CD4-positive, alpha-beta T cell (primary cell): ENCODE measurements at regions not wholly inside any gene's neighbourhood (a gene's known extent, or its start where the extent isn't known, plus 50 kb on each side); places are given as distances from the start of the nearest gene placed in this dataset.

Source experiments
- ATAC-seq: fragments of 200-7000 bp; cut with Tn5 transposase; one replicate; pipeline ENCODE4 v1.10.0; 2022; ENCODE audit warnings: mild to moderate bottlenecking; ENCODE audit not compliant: poor library complexity
- CTCF ChIA-PET: fragments of 350-600 bp; sonication (Branson Sonifier 250); formaldehyde crosslinking; loops from one replicate; lab custom pipeline; 2021; ENCODE audit warnings: antibody characterized with exemption, inconsistent platforms; lab: Charles Lee
- POLR2A ChIA-PET: fragments of 350-600 bp; sonication (Branson Sonifier 250); formaldehyde crosslinking; loops from one replicate; lab custom pipeline; 2021; ENCODE audit warnings: antibody characterized with exemption, inconsistent platforms; lab: Charles Lee
- DNase-seq, 14 experiments: peaks; one replicate each; pipeline ENCODE4 v3.0.0-alpha.2; 2013 to 2020; ENCODE audit warnings: mixed read lengths in 2 of 14
- H3K27ac ChIP-seq, 2 donors: one replicate each; pipeline versions ENCODE4 v1.5.1 to v1.7.0; 2013; ENCODE audit warnings: low read length in 2 of 2, low read depth in 1 of 2, mild to moderate bottlenecking in 1 of 2
- H3K27me3 ChIP-seq, 2 experiments: 1 replicate in 1 of 2; 2 replicates in 1 of 2; pipeline versions ENCODE4 v1.6.1 to v1.7.0; 2013; ENCODE audit warnings: low read length in 2 of 2, control low read depth in 1 of 2, mild to moderate bottlenecking in 1 of 2, moderate library complexity in 1 of 2; ENCODE audit not compliant: insufficient read depth in 2 of 2, control insufficient read depth in 1 of 2
- H3K36me3 ChIP-seq: one replicate; pipeline ENCODE4 v1.6.1; 2013; ENCODE audit warnings: low read length, control low read depth; ENCODE audit not compliant: insufficient read depth
- H3K4me1 ChIP-seq: one replicate; pipeline ENCODE4 v1.6.1; 2013; ENCODE audit warnings: low read length, control low read depth; ENCODE audit not compliant: insufficient read depth
- H3K4me3 ChIP-seq: one replicate; pipeline ENCODE4 v1.5.1; 2013; ENCODE audit warnings: mild to moderate bottlenecking, low read length, moderate library complexity
- H3K9me3 ChIP-seq, 2 experiments: 1 replicate in 1 of 2; 2 replicates in 1 of 2; pipeline versions ENCODE4 v1.6.1 to v1.7.0; 2013; ENCODE audit warnings: low read length in 2 of 2, mild to moderate bottlenecking in 2 of 2, control low read depth in 1 of 2, moderate library complexity in 1 of 2; ENCODE audit not compliant: control insufficient read depth in 1 of 2, insufficient read depth in 1 of 2
- H3K27ac Mint-ChIP-seq: one replicate; pipeline ENCODE4 v1.8.0; 2020; ENCODE audit warnings: mixed read lengths
- H3K27me3 Mint-ChIP-seq: one replicate; pipeline ENCODE4 v1.8.0; 2021; ENCODE audit warnings: mixed read lengths
- H3K36me3 Mint-ChIP-seq: one replicate; pipeline ENCODE4 v1.8.0; 2021; ENCODE audit warnings: low read depth, mixed read lengths
- H3K4me1 Mint-ChIP-seq: one replicate; pipeline ENCODE4 v1.8.0; 2021; ENCODE audit warnings: low read depth, mixed read lengths
- H3K4me3 Mint-ChIP-seq: one replicate; pipeline ENCODE4 v1.8.0; 2020; ENCODE audit warnings: mild to moderate bottlenecking, mixed read lengths
- H3K9me3 Mint-ChIP-seq: one replicate; pipeline ENCODE4 v1.8.0; 2020; ENCODE audit warnings: mixed read lengths
- CTCF ChIP-seq: fragments of 200-600 bp; IDR thresholded peaks from one replicate; pipeline ENCODE4 v1.8.0; 2022; ENCODE audit warnings: antibody characterized with exemption, mild to moderate bottlenecking
- intact Hi-C, 2 experiments: fragments of 100-400 bp; cut with DNase I in 1 of 2; cut with micrococcal nuclease in 1 of 2; formaldehyde crosslinking; loops; one replicate each; pipeline versions ENCODE4 v1.15.1 to v1.9.0; 2023 to 2025; cut with DNase I, micrococcal nuclease

- DNase-seq, result no peak
- Mint-ChIP-seq H3K4me1 (no peaks in the 10 kb centered on the region), H3K27me3 (no peaks in the 10 kb centered on the region), H3K36me3 (no peaks in the 10 kb centered on the region), H3K27ac (no peak overlapping the region), H3K9me3 (peaks cover 2% of the 10 kb centered on the region), H3K4me3 (no peak overlapping the region)
- peaks cover 0 to 3% of the 10 kb centered on the region in 2 experiments for H3K9me3 ChIP-seq
- ChIA-PET POLR2A (no interaction called here), CTCF (no interaction called here)
- no peak overlapping the region for H3K27ac ChIP-seq
- no peak for TF ChIP-seq CTCF
- ATAC-seq, result no peak
- no peaks in the 10 kb centered on the region for H3K27me3 ChIP-seq
- no peaks in the 10 kb centered on the region for H3K36me3 ChIP-seq
- H3K4me3 ChIP-seq, result no peak overlapping the region
- intact Hi-C loops, result no loop called here
- no peaks in the 10 kb centered on the region for H3K4me1 ChIP-seq
Measured at GRCh38 chr10:121317374-121317773, 280.9 kb downstream of the FGFR2 start.

- Mint-ChIP-seq H3K36me3 (no peaks in the 10 kb centered on the region), H3K4me3 (no peak overlapping the region), H3K27ac (no peak overlapping the region), H3K4me1 (no peaks in the 10 kb centered on the region), H3K27me3 (no peaks in the 10 kb centered on the region), H3K9me3 (peaks cover 2% of the 10 kb centered on the region)
- no peaks in the 10 kb centered on the region for H3K4me1 ChIP-seq
- no peak for TF ChIP-seq CTCF
- ATAC-seq (no peak), DNase-seq (no peak)
- no peak overlapping the region for H3K27ac ChIP-seq
- CTCF ChIA-PET, result no interaction called here
- intact Hi-C loops, result no loop called here
- H3K4me3 ChIP-seq, result no peak overlapping the region
- H3K36me3 ChIP-seq, result no peaks in the 10 kb centered on the region
- POLR2A ChIA-PET, result no interaction called here
- no peaks in the 10 kb centered on the region for H3K27me3 ChIP-seq
- H3K9me3 ChIP-seq, result no peaks in the 10 kb centered on the region
Measured at GRCh38 chr10:121322046-121322445, 276.2 kb downstream of the FGFR2 start.

GRCh38 chr10:121322776-121323175 lies 275.5 kb downstream of the FGFR2 start:
- no peak overlapping the region for H3K4me3 Mint-ChIP-seq
- Histone ChIP-seq H3K27me3 (no peaks in the 10 kb centered on the region), H3K9me3 (no peaks in the 10 kb centered on the region), H3K36me3 (no peaks in the 10 kb centered on the region), H3K4me1 (no peaks in the 10 kb centered on the region), H3K4me3 (no peak overlapping the region), H3K27ac (no peak overlapping the region)
- POLR2A ChIA-PET, result no interaction called here
- no peak for TF ChIP-seq CTCF
- H3K4me1 Mint-ChIP-seq, result no peaks in the 10 kb centered on the region
- H3K9me3 Mint-ChIP-seq, result peaks cover 2% of the 10 kb centered on the region
- no peaks in the 10 kb centered on the region for H3K27me3 Mint-ChIP-seq
- CTCF ChIA-PET, result no interaction called here
- no peak overlapping the region for H3K27ac Mint-ChIP-seq
- H3K36me3 Mint-ChIP-seq, result no peaks in the 10 kb centered on the region
- ATAC-seq (no peak), DNase-seq (no peak)
- intact Hi-C loops, result no loop called here
